GM19035 (cell line): ENCODE measurements at regions not wholly inside any gene's neighbourhood (a gene's known extent, or its start where the extent isn't known, plus 50 kb on each side); places are given as distances from the start of the nearest gene placed in this dataset.

Experiments
- ATAC-seq: cut with Tn5 transposase; IDR thresholded peaks from one replicate; pipeline ENCODE4 v1.9.1; 2021; ENCODE audit not compliant: unreplicated experiment

DNA sequence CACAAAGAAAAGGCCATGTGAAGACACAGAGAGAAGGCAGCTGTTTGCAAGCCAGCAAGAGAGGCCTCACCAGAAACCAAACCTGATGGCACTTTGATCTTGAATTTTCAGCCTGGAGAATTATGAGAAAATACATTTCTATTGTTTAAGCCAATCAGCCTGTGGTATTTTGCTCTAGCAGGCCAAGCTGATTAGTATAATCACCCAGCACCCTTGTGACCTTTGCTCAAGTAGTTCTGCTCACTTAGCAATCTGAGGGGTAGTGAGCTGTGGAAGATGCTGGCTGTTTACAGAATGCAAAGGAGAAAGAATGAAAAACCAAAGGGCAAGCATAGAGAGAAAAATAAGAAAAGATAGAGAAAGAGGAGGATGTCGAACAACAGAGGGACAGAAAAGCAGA lies 396.4 kb upstream of the BOD1L1 start:
- ATAC-seq, result no peak

DNA sequence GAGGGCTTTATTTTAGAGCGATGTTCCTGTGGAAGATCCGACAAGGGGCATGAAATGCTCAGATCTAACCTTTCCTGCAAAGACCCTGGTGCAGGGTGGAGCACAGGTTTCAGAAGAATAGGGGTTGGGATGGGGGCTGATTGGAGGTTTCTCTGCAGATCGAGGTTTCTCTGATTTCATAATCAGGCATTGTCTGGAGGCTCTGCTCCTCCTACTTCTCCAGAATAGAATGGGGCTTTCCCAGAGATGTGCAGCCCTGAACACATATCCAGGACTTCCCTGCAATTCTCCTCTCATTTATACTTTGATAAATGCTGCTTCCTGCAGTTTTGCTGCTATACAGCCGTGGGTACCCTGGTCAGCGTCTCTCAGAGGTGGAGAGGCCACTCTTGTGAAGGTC lies 397.6 kb upstream of the BOD1L1 start:
- no peak for ATAC-seq

DNA sequence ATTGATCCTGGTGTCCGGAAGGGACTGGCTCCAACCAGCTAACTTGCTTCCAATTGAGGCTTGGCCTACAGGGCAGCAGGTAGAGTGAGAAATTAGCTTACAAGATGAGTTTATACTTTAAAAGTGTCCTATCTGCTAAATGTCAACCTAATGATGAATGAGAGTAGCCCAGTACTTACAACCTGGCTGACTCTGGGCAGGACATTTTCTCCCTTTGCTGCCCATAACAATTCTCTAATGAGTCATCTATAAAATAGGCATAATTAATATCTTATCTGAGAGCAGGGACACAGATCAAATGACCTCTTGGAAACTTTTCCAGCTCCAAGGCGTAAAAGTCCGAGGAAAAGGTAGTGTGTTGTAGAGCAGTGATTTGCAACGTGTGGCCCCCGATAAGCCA lies 398.4 kb upstream of the BOD1L1 start:
- ATAC-seq, result no peak

DNA sequence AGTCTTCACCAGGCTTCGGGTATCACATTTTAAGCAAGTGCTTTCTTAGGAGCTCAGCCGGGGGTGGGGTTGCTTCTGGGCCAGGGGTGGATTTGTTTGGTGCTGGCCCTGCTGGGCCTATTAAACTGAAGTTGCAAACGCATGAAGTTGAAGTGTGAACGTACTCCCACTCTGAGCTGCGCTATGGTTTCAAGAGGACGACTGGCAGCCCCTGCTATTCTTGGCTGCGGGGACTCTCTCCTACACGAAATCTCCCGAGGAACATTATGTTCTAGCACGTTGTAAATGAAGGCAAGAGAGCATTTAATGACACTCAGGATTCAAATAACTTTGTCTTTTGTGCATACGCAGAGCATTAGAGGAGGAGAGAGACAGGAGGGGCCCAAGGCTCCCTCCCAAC lies 401.3 kb upstream of the BOD1L1 start:
- ATAC-seq, result no peak

DNA sequence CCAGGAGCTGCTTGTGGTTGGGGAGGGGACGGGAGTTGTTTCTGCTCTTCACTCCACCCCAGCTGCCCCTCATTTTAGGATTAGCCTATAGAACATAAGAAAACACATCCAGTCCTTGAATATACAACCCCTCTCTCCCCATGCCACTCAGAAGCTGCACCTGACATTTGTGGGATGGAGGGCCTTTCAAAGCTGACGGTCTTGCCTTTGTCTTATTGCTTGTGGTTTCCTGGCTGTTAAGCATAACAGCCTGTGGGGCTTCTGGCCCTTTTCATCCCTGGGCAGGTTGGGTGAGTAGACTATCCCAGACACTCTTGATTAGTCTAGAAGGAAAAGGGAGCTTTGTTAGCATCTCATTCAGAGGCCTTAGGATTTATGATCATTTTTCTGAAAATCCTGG lies 407.6 kb upstream of the BOD1L1 start:
- no peak for ATAC-seq

DNA sequence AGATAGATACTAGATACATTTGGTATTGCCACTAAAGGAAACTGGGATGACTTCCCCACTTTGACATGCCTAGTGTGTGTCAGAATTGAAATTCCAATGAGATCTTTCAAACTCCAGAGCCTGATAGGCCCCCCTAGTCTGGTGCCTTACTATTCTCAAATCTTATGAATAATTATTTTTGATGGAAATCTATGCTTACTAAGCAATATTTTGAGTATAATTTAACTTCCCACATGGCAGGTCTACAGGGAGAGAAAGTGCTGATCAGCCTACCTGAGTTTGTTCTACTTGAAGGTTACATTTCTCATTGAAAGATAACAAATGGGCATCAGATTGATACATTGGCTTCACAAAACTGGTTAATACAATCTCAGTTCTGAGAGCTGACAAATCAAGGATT lies 415.7 kb upstream of the BOD1L1 start:
- ATAC-seq, result no peak

DNA sequence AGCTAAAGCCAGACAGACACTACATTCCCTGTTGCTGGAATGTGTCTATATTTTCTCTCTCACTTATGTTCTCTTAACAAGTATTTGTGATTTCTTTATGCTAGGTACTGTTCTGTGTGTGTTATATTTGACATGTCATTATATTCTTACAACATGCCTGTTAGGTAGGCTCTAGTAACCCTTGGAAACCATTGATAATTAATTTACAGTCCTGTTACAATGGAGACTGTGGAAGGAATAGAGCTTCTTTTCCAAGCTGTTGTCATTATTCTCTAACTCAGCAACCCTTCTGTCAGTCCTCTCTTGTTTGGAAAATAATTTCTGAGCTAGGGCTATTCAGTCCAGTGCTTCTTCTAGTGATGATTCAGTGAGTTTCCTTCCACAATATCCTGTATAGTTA lies 419.1 kb upstream of the BOD1L1 start:
- no peak for ATAC-seq

DNA sequence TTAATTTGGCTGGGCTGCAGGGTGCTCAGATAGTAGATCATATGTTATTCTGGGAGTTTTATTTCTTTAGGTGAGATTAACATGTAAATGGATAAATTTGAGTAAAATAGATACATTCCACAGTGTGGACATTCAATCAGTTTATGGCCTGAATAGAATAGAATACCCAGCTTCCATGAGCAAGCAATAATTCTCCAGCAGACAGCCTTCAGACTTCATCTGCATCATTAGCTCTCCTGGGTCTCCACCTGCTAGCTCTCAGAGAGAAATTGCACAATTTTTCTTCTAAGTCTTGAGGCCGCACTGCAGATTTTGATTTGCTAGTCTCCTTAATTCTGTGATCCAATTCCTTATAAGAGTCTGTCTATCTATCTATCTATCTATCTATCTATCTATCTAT lies 420.3 kb upstream of the BOD1L1 start:
- ATAC-seq, result no peak

DNA sequence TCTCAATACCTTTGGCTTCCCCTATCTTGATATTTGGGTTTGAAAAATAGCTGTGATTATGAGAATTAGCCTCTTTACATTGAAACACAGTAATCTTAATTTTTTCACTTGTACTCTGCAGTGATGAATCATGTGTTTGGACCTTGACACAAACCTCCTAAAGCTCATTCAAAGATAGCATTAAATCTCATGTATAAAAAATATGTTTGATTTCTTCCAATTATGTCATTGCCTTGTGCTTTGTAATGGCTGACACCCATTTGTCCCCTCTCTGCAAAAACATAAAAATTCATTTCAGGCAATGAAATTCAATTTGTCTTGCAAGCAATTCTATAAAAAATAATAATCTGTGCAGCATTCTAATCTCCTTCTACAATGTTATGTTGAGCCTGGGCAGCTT lies 422.4 kb upstream of the BOD1L1 start:
- ATAC-seq, result no peak

DNA sequence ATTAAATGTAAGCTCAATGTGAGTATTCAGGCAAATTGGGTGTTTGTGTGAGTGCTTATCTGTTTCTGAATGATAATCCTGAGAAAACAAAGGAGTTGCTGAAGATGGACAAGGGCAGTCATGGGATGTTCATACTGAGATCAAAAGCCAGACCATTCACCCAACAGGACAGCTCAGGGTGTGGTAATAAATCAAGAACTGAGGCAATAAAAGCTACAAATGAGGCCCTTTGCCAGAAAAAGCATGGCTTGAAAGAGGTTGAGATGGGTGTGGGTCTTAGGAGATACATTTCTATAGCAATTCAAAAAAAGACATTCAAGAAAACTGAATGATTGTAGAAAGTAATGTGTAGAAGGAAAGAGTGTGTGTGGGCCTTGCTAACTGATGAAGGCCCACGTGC lies 425.8 kb upstream of the BOD1L1 start:
- no peak for ATAC-seq

DNA sequence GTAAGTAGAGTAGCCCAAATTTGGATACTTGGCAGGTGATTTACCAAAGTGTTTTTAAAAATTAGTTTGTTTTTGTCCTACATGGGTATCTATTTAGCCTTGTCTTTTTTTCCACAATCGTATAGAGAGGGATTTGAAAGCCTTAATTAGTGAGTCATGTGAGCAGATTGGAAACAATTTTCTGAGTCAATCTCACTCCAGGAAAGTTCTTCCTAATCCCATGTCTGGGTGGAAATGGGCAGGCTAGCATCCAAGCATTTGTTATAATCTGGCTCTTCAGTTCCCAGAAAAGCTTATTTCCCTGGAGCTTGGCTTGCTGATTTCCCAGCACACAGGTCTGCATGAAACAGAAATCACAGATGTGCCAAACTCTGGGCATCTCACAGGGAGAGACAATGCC lies 426.9 kb upstream of the BOD1L1 start:
- ATAC-seq, result no peak

DNA sequence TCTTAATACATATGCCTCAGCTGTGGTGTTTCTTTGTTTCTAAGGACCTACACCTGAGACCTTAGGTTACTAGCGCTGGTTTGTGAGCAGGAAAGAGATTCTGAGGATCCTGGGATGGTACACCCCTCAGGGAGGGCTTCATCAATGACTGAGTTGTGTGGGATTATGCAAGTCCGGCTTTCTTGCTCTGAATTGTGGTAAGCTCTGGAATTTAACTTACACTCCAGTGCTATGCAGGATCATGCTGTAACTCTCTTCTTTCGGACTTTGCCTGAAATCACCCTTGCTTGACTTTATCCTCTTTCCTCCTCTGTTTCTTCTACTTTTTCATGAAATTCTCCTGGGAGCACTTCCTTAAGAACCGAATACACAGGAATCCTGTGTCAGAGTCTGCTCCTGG lies 431.5 kb upstream of the BOD1L1 start:
- ATAC-seq, result no peak

DNA sequence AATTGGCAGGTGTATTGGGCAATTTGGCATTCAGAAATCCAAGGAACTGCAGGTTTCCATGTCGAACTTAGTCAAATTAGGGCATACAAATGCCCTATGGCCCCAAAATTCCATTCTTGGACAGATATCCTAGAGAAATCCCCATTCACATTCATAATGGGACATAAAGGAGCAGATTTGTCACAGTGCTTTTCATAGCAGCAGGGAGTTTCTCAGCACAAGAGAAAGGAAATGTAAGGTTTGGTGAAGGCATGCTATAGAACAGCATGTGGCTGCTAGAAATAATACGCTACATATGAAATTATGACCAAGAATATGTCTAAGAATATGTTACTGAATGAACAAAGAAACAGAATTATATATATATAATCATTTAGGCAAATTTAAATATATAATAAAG lies 437.5 kb upstream of the BOD1L1 start:
- ATAC-seq, result no peak

DNA sequence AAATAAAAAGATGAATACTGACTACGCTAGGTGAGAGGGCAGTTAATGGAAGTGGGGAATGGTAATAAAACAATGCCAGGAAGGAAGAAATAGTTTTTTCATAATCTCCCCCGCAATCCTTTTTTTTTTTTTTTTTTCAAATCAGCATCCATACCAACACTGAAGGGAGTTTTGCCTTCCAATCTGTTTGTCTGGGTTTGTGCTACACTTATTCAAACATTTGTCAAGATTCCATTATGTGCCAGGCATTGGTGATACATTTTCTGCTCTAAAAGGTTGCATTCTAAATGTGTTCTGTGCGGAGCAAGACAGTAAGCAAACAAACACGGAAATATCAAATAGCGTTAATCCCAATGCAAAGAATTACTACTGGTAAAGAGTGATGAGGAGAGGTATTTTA lies 437.9 kb upstream of the BOD1L1 start:
- ATAC-seq, result no peak

DNA sequence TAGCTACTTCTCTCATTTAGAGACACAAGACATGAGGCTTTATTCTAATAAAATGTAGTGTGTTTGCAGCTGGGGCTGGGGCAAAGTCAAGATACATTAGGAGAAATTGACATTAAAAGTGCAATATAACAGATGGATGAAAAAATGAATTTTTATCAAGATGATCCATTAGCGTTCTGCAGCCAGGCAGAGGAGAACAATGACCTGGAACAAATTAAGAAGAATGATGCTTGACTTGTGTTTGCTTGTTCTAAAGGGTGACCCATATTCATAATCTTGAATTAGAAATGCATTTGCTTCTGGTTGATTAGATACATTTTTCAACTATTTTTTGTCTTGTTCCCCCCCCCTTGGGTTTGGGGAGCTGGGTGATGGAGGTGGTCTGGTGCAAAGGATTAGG lies 439.5 kb upstream of the BOD1L1 start:
- ATAC-seq, result no peak

DNA sequence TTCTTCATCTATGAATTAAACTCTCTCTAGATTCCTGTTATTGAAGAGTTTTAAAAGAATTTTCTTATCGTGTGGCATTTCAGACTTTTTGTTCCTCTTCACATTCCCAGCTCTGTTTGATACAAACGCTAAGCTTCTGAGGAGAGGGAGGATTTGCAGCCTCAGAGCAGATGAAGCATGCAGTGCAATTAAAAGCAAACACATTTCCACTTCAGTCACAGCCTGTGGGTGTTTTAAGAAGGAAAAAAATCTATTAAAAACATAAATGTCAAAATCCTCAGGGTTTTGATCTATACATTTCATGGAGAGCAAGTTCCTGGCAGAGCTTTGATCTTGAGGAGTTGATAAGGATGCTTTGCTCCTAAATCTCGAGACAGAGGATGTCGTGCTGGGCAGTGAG lies 442.4 kb upstream of the BOD1L1 start:
- ATAC-seq, result no peak

DNA sequence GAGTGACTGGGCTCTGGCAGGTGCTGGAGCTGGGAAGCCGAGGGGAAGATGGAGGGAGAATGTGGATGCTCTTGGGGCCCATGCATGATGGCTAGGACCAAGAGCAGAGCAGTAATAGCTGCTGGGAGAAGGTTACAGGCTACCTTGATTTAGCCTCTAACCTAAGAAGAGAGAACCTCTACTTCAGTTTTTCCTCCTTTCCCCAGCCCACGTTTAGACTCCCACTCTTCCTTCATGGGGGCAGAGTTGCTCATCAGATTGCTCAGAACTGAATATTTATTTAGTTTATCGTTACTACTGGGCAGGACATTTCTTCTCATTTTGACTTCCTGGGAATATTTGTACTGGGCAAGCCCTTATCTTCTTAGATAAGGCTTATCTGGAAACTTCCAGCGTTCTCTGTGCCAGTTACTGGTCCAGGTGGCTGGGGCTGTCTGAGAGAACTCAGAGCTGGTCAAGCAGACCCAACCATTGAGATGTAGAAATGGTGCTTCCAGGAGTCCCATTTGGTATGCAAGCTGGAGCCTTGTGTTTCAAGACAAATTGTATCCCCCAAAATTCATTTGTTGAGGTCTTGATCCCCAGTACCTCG lies 442.9 kb upstream of the BOD1L1 start:
- no peak for ATAC-seq

DNA sequence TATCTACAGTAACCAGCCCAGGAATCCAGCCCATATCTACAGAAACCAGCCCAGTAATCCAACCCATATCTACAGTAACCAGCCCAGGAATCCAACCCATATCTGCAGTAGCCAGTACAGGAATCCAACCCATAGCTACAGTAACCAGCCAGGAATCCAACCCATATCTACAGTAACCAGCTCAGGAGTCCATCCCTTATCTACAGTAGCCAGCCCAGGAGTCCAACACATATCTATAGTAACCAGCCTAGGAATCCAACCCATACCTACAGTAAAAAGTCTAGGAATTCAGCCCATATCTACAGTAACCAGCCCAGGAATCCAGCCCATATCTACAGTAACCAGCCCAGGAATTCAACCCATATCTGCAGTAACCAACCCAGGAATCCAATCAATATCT lies 445.0 kb upstream of the BOD1L1 start:
- ATAC-seq, result no peak

DNA sequence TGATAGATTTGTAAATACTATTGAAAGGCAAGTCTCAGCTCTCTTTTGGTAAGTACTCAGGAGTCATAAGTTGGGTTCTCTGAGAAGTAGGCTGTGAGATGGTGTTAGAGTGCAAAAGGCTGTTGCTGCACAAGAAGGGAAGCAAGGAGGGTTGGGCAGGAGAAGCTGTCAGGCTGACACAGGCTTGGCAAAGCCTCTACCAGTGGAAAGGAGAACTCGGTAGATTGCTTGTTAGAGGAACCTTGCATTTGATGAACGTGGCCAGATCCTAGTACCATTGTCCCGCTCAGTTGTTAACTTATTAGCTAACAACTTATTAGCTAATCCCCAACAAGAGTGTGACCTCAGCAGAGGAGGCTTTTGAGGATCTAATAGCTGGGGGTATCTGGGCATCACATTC lies 449.3 kb upstream of the BOD1L1 start:
- ATAC-seq, result no peak

DNA sequence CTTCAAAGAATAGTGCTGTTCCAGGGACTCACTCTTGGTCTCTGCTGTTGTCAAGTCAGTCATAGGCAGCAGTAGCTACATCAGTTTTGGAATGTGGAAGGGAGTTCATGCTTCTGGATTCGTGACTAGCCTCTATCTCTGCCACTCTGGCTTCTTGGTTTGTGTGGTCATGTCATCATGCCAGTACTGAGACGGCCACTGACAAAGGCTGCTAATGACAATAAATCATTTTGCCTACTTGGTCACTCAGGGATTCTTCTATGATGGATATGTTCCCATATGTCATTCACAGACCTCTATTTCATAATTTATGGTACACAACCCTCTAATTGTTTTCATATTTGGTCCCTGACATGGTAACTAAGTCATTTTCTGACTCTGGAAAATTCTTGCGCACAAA lies 450.8 kb upstream of the BOD1L1 start:
- no peak for ATAC-seq

DNA sequence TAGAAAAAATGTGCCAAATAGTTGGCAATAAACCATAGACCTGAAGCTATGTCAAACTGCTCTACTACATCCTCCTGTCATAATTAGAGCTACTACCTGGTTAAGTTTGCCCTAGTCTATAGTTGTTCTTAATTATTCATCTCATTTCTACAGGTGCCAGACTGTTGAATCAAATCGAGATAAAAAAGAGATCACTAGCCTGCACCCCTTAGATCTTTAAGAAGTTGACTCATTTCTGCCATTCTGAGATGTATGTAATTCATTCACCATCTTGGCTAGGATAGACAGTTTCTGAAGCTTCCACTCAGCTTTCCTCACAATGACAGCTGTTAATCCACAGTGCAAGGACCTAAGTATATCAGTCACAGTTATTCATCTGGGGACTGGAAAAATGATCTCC lies 452.1 kb upstream of the BOD1L1 start:
- no peak for ATAC-seq

DNA sequence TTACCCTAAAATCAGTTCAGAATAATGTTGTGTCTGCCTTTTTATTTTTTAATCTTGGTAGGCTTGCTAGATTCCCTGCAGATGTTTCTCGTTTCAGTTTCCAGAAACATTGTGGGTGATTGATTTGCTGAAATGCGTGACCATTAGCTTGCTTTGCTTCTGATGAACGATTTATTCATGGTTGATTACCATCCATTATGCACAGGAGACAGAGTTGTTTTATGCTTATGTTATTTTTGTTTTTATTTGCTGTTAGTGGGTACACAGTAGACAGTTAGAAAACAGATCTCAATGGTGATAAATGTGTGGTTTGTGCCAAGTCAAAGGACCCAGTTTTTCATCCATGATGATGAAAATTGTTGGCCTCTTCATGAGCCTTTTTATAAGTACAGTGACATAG lies 455.6 kb upstream of the BOD1L1 start:
- no peak for ATAC-seq

DNA sequence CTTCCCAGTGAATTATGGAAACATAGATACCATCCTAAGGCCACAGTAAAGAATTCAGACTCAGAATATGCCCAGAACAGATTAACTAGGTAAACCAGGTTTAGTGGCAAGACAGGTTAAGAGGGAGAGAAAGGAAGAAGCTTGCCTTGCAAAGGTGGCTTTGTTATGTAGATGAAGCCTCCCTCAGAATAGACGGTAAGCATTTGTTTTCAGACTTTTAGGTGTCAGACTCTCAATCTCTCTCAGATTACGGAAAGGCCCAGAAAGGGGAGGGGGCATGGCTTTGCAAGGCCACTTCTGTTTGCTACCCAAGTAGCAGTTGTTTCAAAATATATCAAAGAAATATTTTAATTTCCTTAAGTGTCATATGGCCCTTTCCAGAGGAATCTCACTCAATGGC lies 457.1 kb upstream of the BOD1L1 start:
- ATAC-seq, result no peak

DNA sequence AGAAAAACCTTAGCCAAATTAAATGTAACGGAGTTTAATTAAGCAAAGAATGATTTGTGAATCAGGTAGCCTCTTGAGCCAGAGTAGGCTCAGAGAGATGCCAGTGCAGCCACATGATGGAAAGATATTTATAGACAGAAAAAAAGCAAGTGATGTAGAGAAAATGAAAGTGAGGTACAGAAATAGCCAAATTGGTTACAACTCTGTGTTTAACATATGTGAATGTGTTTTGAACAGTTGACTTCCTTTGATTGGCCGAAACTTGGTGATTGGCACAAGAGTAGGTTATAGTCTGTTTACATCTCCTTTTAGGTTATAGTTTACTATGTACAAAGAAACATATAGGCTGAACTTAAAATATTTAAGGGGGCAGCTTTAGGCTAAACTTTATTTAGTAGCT lies 459.9 kb upstream of the BOD1L1 start:
- ATAC-seq, result no peak
